ENCODE measurements at regions not wholly inside any gene's neighbourhood (a gene's known extent, or its start where the extent isn't known, plus 50 kb on each side); places are given as distances from the start of the nearest gene placed in this dataset.

DNA sequence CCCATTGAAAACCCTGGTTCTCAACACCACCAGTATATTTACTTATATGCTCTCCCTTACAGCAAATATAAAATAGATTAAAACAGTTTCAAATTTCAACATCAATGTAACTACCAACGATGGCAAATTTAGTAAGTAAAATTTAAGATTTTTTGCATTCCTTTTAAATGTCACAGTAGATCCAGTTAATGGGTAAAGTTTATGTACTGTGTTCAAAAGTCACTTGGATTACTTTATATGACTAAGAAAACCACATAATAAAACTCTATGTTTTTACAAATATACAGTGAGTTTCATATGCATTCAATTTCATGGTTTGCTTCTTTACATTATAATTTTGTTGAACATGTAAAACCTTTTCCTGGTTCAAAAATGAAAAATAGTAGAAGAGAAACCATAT lies 364.6 kb downstream of the AASDHPPT start:
- Histone ChIP-seq H3K27me3 (peaks cover 4% of the 10 kb centered on the region), H3K36me3 (replicated peaks in 1 of 2) (no peaks in the 10 kb centered on the region), H3K27ac (no peak overlapping the region), H3K4me1 (replicated peaks in 1 of 2) (no peaks in the 10 kb centered on the region), H3K9me3 (replicated peaks in 1 of 3) (no peaks in the 10 kb centered on the region), H3K4me3 (no peak overlapping the region)
- intact Hi-C loops (cut with DNase I): no loop called here
- WGBS, 4 donors: 64 to 76% (median 66%) methylated on average over 1 of the region's 1 CpG
- TF ChIP-seq CTCF (IDR thresholded peaks at IDR 0.05) (no peak), POLR2A (IDR thresholded peaks at IDR 0.05) (no peak)
- DNase-seq: no peak

DNA sequence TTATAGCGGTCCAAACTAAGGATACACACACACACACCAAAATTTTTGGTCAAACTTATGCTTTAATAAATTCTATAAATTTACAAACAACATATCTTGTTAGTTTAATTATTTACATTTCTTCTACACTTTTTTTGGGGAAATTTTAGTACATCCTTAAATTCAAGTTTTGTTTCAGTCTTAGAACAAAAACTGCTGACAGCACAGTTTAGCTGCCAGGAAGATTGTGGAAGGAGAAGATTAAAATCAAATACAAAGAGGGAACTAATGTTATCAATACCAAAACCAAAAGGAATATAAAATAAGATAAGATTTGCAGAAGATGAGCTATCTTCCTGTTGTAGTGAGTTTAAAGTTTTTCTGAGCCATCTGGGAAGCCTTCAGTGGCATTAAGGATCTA lies 368.8 kb downstream of the AASDHPPT start:
- no peak for TF ChIP-seq CTCF (IDR thresholded peaks at IDR 0.05)
- no peak for TF ChIP-seq POLR2A (IDR thresholded peaks at IDR 0.05)
- no peaks in the 10 kb centered on the region for H3K9me3 ChIP-seq (replicated peaks in 1 of 3)
- intact Hi-C loops (cut with DNase I): no loop called here
- H3K27ac ChIP-seq: no peak overlapping the region
- H3K4me3 ChIP-seq: no peak overlapping the region
- no peak for DNase-seq
- no peaks in the 10 kb centered on the region for H3K27me3 ChIP-seq
- H3K36me3 ChIP-seq (replicated peaks in 1 of 2): no peaks in the 10 kb centered on the region
- WGBS, 4 donors: 92 to 95% (median 93%) methylated on average over 1 of the region's 1 CpG
- H3K4me1 ChIP-seq (replicated peaks in 1 of 2): no peaks in the 10 kb centered on the region

DNA sequence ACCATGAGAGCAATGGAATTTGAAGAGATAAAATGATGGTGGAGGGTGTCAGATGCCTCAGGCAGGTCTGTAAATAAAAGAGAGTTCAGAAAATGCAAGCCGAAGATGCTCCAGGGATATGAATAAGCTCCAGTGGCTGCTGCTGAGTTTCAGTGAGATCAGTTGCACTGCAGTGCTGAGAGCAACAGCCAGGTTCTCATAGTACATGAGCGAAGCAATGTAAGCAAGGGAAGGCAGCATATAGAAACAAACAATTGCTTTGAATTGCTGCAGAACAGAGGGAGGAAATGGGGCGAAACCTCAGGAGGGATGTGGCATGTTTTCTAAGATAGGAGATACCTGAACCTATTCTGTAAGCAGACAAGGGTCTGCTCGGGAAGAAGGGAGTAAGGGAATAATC lies 369.5 kb downstream of the AASDHPPT start:
- no peak for TF ChIP-seq CTCF (IDR thresholded peaks at IDR 0.05)
- H3K36me3 ChIP-seq (replicated peaks in 1 of 2): no peaks in the 10 kb centered on the region
- no peak overlapping the region for H3K4me3 ChIP-seq
- no peak overlapping the region for H3K27ac ChIP-seq
- H3K27me3 ChIP-seq: no peaks in the 10 kb centered on the region
- WGBS, 4 donors: 67 to 73% (median 69%) methylated on average over 4 of the region's 4 CpGs
- no peaks in the 10 kb centered on the region for H3K4me1 ChIP-seq (replicated peaks in 1 of 2)
- no peak for DNase-seq
- intact Hi-C loops (cut with DNase I): no loop called here
- H3K9me3 ChIP-seq (replicated peaks in 1 of 3): no peaks in the 10 kb centered on the region

GRCh38 chr11:106447631-106448191 lies 370.2 kb downstream of the AASDHPPT start:
- Histone ChIP-seq H3K27me3 (no peaks in the 10 kb centered on the region), H3K4me1 (replicated peaks in 1 of 2) (no peaks in the 10 kb centered on the region), H3K4me3 (no peak overlapping the region), H3K27ac (no peak overlapping the region), H3K36me3 (replicated peaks in 1 of 2) (no peaks in the 10 kb centered on the region), H3K9me3 (replicated peaks in 1 of 3) (no peaks in the 10 kb centered on the region)
- TF ChIP-seq CTCF (IDR thresholded peaks at IDR 0.05): no peak
- TF ChIP-seq POLR2A (IDR thresholded peaks at IDR 0.05): no peak
- 68 to 82% (median 79%) methylated on average over 5 of the region's 5 CpGs for WGBS, 4 donors
- intact Hi-C loops (cut with DNase I): no loop called here
- no peak for DNase-seq

Measured in adrenal gland (tissue), 9 donors.